HG03571 (cell line): ENCODE measurements at regions not wholly inside any gene's neighbourhood (a gene's known extent, or its start where the extent isn't known, plus 50 kb on each side); places are given as distances from the start of the nearest gene placed in this dataset.
A peak's percentile ranks its signal among the peaks of the same experiment; 100 is the strongest.
"Not testable (repeated sequence)": the region's sequence is repeated elsewhere in the genome, so short reads cannot be mapped to it uniquely, and the experiment has no call there.

Experiments
- ATAC-seq: cut with Tn5 transposase; IDR thresholded peaks from one replicate; pipeline ENCODE4 v1.9.1; 2021; ENCODE audit not compliant: unreplicated experiment

GRCh38 chr12:94862421-94862820 lies 141.1 kb downstream of the NDUFA12 start:
- ATAC-seq: no peak

- no peak for ATAC-seq
Observed at GRCh38 chr12:94856324-94856723, 147.2 kb downstream of the NDUFA12 start.

GRCh38 chr12:94855853-94856252 lies 147.6 kb downstream of the NDUFA12 start:
- no peak for ATAC-seq

DNA sequence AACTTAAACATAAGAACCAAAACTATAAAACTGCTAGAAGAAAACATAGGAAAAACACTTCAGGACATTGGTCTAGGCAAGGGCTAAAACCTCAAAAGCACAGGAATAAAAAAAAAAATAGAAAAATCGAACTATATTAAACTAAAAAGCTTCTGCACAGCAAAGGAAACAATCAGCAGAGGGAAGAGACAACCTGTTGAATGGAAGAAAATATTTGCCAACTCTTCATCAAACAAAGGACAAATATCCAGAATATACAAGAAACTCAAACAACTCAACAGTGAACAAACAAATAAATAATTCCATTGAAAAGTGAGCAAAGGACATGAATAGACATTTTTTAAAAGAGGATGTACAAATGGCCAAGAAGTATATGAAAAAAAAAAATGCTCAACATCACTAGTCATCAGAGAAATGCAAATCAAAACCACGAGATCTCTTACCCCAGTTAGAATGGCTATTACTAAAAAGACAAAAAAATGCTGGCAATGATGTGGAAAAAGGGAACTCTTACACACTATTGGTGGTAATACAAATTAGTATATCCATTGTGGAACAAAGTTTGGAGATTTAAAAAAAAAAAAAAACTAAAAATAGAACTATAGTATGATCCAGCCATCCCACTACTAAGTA lies 152.0 kb downstream of the NDUFA12 start:
- ATAC-seq: no peak

- ATAC-seq: no peak
Observed at GRCh38 chr12:94849411-94849976, 154.0 kb downstream of the NDUFA12 start.

DNA sequence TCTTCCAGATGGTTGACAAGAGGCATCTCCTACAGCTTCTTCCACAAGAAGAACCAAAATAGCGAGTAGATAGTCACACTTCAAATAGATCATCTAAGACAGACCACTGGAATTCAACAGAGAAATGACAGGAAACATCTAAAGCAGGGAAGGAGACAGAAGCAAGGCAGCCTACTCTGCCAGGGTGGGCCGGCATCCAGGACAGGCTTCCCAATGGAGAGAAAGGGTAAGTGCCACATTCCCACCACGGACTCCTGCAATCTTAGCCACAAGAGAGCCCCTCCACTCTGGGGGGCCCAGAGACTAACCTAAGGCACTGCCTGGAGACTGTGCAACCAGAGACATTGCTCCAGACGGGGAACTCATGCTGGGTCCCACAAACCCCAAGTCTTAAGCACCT lies 154.5 kb downstream of the NDUFA12 start:
- ATAC-seq: no peak

DNA sequence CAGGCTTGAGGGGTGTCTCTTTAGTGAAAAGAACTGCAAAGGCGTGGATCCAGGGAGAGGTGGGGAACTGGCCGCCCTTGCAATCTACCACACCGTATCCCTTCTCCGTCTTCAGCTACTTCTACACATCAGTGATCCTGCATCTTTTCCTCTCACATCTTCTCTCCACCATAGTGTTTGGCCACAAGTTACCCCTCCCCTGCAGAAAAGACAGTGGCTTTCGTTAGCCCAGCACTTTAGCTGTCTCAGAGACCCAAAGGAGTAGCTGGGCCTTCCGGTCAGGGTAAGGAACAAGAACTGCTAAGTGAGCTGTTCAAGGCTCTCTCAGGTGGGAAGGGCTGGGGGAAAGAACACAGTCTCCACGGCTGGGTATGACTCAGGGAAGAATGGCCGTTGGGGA lies 158.4 kb downstream of the NDUFA12 start:
- no peak for ATAC-seq

GRCh38 chr12:94844452-94844851 lies 159.0 kb downstream of the NDUFA12 start:
- ATAC-seq: no peak

GRCh38 chr12:94841904-94842610 lies 161.4 kb downstream of the NDUFA12 start:
- ATAC-seq: no peak

DNA sequence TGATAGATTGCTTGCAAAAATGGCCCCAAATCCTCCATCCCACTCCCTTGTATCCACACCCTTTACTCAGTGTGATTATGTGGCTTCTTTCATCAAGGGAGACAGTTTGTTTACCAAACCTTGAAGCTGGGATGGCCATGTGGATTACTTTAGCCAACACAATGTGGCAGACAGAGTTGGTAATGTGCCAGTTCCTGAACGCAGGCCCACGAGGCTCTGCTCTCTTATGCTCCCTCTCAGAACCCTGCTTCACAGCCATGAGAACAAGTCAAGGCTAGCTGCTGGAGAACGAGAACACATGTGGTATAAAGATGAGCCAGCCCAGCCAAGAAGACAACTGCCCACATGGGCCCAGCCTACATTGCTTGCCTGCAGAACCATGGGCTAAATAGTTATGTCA lies 162.3 kb downstream of the NDUFA12 start:
- no peak for ATAC-seq

DNA sequence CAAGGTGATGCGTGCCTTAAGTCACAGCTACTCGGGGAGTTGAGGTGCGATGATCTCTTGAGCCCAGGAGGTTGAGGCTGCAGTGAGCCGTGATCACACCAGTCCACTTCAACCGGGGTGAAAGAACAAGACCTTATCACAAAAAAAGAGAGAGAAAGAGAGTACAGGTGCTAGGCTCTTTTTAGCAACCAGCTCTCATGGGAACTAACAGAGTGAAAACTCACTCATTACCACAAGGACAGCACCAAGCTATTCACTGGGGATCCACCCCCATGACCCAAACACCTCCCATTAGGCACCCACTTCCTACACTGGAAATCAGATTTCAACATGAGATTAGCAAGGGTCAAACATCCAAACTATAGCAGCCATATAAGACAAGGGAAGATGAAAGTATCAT lies 164.2 kb downstream of the NDUFA12 start:
- peak; percentile 74 for ATAC-seq

GRCh38 chr12:94836952-94837670 lies 166.4 kb downstream of the NDUFA12 start:
- not testable (repeated sequence) for ATAC-seq

DNA sequence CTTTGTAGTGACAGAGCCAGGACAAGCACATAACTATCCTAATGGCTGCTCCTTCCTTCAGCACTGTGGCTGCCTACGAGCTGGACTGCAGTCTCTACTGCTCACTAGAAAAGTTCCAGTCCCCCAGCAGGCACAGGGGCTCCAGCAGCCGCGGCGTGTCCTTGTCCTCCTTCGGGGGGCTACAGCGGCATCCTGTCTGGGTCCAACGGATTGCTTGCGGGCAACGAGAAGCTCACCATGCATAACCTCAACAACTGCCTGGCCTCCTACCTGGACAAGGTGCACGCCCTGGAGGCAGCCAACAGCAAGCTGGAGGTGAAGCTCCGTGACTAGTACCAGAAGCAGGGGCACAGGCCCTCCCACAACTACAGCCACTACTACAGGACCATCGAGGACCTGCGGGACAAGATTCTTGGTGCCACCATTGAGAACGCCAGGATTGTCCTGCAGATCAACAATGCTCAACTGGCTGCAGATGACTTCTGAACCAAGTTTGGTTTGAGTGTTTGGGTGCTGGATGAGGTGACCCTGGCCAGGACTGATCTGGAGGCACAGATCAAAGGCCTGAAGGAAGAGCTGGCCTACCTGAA lies 169.4 kb downstream of the NDUFA12 start:
- no peak for ATAC-seq

DNA sequence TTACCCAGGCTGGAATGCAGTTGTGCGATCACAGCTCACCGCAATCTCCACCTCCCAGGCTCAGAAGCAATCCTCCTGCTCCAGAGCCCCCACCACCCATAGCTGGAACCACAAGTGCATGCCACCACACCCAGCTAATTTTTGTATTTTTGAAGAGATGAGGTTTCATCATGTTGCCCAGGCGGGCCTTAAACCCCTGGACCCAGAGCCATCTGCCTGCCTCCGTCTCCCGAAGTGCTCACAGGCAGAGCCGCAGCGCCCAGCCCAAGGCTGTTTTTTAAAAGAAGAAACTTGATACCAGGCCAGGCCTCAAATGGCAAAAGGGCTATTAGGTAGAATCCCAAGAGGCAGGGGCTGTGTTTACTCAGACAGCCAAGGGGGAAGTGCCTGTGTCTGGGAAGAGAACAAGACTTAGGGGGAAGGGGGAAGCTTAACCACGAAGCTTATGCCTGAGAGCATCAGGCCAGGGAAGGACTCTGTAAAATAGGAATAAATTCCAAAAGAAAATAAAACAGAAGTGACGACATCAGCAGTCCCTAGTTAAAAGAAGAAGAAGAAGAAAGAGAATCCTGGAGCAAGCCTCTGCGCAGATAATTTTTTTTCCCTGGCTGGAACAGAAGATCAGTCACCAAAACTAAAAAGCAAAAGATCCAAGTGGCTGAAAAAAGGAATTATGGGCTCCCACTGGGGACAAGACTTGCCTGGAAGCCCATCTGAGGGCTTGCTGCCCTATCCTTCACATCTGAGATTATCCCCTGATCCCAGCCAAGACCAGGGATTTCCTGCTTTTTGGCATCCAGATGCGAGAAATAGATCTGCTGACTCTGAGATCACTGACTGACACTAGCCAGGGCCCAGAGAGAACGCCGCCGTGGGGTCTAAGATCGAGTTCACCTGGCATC lies 170.5 kb downstream of the NDUFA12 start:
- ATAC-seq: no peak

GRCh38 chr12:94832105-94832504 lies 171.4 kb downstream of the NDUFA12 start:
- ATAC-seq: no peak

- peak; percentile 87 for ATAC-seq
Observed at GRCh38 chr12:94831081-94831751, 172.3 kb downstream of the NDUFA12 start.

DNA sequence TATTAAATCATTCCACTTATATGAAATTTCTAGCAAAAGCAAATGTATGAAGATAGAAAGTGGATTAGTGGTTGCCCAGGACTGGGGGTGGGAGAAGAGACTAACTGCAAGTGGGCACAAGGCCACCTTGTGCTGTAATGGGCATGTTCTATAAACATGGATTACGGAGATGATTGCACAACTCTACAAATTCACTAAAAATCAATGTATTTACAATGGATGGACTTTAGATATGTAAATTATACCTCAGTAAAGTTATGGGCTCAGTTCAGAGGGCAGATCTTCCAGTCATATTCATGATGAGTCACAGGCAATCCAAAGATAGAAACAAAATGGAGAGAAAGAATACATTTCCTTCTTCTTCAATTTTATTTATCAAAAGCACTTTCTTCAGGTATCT lies 173.9 kb downstream of the NDUFA12 start:
- ATAC-seq: no peak

GRCh38 chr12:94819011-94819410 lies 168.7 kb upstream of the TMCC3 start:
- no peak for ATAC-seq

DNA sequence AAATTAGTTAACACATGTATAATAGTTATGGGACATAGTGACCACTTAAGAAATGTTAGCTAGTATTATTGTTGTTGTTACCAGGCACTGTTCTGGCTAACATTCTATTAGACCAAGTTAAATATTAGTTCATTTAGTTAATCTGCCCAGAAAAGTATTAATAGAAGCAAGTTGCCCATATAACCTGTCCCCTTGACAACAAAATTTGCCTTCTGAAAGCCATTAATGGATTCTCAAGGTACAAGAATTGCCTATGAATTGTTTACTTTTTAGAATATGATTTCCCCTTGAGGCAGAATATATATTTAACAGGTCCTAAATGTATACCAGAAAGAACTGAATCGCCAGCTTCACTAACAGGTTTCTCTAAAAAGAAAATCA lies 167.3 kb upstream of the TMCC3 start:
- ATAC-seq: peak; percentile 40

- ATAC-seq: not testable (repeated sequence)
Observed at GRCh38 chr12:94817201-94817600, 166.8 kb upstream of the TMCC3 start.
